H54 (cell line): ENCODE measurements at regions not wholly inside any gene's neighbourhood (a gene's known extent, or its start where the extent isn't known, plus 50 kb on each side); places are given as distances from the start of the nearest gene placed in this dataset.
A peak's percentile ranks its signal among the peaks of the same experiment; 100 is the strongest.
"Not testable (repeated sequence)": the region's sequence is repeated elsewhere in the genome, so short reads cannot be mapped to it uniquely, and the experiment has no call there.

Source experiments
- DNase-seq: peaks from one replicate; pipeline ENCODE4 v3.0.0; 2011; ENCODE audit warnings: low spot score, mixed read lengths; ENCODE audit not compliant: insufficient read length
- FAIRE-seq: peaks from 3 replicates; lab custom pipeline; 2011; peaks lifted over from hg19 to GRCh38; lab: Jason Lieb, UNC
- POLR2A ChIP-seq: IDR thresholded peaks from 2 replicates; pipeline ENCODE4 v1.6.1; 2011; ENCODE audit warnings: low read depth, mild to moderate bottlenecking, low read length

DNA sequence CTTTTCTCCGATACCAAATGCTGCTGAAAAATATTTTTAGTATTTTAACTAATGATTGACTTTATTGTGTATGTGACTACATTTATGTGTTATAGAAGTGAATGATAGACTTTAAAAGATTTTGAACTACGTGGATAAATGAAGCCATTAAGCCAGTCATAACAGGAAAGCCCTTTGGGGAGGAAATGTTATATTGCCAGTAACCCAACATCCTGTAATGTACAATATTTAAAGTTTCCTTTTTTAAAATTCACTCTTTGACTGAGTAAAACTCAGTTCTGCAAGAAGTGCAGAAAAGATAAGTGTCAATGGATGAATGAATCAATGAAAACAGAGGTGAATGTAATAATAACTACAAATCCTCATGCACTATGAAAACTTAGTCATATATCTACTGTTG is 102.6 kb upstream of the TLE4 start:
- TF ChIP-seq POLR2A: no peak
- FAIRE-seq (peak; percentile 41), DNase-seq (no peak)

GRCh38 chr9:79470954-79471353 is 100.8 kb upstream of the TLE4 start:
- no peak for TF ChIP-seq POLR2A
- peak; percentile 78 for FAIRE-seq

DNA sequence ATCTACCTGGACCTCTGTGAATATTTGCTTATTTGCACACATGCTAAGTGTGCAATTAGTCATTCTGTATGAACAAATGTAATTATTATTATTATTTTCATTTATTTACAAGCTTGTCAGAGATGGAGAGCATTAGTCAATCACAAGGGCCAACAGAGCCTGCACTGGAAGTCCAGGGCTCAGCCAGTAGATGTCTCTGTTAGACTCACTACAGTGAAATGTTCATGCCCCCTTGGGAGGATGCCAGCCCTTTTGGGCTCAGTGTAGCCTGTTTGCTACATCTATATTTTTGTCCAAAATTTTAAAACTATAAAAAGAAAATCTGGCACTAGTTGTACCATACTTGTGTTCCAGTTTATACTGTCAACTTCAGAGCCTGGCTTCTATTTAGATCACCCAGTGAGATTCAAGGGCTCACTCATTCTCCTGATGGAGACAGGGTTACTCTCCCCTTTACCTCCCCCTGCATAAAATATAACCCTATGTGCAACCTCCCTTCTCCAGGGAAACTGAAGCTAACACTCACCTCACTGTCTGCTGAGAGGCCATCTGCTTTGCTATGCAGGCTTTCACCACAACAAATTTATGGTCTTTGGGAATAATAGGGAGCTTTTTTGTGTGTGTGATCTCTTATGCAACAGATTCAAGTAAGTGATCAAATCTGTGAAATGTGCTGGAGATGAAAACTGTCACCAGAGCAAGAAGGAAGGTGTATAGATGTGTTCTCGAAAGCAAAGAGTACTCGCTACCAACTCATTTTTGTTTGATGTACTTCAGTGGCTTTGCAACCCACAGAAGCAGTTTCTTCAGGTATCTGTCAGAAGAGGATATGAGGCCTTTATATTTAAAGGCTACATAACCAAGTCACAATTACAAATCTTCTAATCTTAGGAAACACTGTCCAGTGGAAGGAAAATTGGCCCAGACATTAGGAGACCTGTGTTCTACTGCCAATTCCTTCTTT is 99.9 kb upstream of the TLE4 start:
- FAIRE-seq: peak; percentile 89
- TF ChIP-seq POLR2A: no peak
- DNase-seq: peak; percentile 20

More at GRCh38 chr9:79470954-79471353, 100.8 kb upstream of the TLE4 start:
- no peak for DNase-seq

DNA sequence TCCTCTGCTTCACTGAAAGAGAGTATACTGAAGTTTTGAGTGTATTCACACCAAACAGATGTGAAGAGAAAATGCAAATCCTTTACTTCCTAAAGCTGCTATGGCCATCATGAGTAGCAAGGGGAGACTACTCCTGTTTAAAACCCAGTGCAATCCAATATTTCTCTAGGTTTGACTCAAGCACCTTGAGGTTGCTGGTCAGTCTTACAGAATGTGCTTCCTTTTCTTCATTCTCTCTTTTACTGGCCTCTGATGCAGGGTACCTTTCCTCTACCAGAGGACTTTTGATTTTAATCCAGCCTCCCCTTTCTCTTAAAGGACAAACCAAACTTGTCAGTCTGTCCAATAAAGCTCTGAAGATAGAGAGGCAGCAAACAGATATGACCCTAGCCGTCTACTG is 98.1 kb upstream of the TLE4 start:
- FAIRE-seq: peak; percentile 61
- DNase-seq: no peak
- TF ChIP-seq POLR2A: no peak

- FAIRE-seq: no peak
- DNase-seq: no peak
- TF ChIP-seq POLR2A: no peak
These were observed 94.4 kb upstream of the TLE4 start for GRCh38 chr9:79477241-79477840.

- no peak for TF ChIP-seq POLR2A
- no peak for DNase-seq
- peak; percentile 80 for FAIRE-seq
These were observed 93.6 kb upstream of the TLE4 start for GRCh38 chr9:79477955-79478771.

- FAIRE-seq (peak; percentile 55), DNase-seq (no peak)
- TF ChIP-seq POLR2A: no peak
These were observed 91.1 kb upstream of the TLE4 start for GRCh38 chr9:79480639-79481038.

DNA sequence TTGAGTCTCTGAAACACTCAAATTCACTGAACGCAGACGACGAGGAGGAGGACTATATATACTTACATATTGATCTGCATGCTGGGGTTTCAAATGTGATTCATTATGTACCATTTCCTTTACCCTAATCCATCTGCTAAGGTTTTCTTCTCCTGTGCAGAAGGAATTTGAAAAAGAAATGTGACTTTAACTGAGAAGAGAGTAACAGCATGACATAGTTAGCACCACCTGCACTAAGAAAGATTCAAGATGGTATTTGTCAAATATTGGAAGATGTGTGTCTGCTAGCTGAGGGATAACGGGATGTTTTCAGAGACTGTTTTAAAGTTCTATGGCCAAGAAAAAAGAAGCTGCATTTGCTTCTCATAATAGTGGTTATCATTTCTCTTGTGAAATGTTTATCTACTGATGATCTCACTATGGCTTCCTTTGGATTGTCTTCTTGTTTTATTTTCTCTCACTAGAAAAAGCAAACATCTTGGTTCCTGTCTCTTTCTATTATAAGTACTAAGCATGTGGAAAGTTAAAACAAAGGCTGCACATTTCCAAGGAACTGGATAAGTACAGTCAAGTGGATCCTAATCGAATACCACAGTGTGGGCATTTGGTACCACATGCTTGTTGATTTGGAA is 89.8 kb upstream of the TLE4 start:
- DNase-seq (no peak), FAIRE-seq (peak; percentile 73)
- TF ChIP-seq POLR2A: no peak

DNA sequence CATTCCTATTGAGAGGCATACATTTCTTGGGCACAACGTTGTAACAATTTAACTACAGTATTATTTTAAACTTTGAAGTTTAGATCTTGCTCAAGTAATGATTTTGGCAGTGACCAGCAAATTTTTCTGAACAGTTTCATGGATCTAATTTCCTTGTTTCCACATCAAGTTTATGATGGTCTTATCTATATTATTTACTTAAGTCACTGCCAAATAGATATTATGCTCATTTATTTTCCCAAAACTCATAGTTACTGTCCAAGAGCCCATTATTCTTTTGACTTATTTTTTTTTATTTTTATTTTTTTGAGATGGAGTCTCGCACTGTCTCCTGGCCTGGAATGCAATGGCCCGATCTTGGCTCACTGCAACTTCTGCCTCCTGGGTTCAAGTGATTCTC is 86.5 kb upstream of the TLE4 start:
- no peak for DNase-seq
- no peak for FAIRE-seq
- no peak for TF ChIP-seq POLR2A

DNA sequence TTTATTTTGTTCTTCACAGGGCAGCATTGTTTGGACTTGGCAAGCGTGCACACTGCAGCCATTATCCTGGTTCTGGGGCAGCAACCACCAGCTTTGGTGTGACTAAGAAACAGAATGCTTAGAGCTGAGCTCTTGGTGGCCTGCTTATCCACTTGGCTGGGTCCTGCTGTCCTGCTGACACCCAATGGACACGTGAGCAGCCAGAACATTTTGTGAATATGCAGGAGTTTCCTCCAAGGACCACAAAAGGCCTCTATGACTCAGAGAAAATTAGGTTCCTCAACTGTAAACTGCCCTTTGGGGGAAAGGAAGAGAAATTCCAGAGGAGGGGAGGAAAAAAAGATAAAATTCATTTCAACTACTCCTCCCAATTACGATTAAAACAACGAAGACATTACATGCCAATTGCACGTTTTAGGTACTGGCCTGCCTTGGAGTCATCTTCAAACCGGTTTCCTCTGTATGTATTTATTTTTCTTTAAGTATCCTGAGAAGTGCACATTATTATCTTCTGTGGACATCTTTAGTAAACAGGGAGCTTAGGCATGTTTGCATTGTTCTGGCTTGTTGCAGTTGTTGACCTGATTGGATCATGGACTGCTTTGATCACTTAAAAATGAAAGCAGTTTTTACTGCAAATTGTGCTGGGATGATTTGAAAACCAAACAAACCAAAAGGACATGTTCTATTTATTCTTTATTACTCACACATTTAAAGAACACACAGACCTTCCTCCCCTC is 82.3 kb upstream of the TLE4 start:
- FAIRE-seq (peak; percentile 99), DNase-seq (peak; percentile 44)
- no peak for TF ChIP-seq POLR2A

GRCh38 chr9:79490657-79491248 is 81.0 kb upstream of the TLE4 start:
- no peak for DNase-seq
- no peak for FAIRE-seq
- no peak for TF ChIP-seq POLR2A

- FAIRE-seq: peak; percentile 93
- TF ChIP-seq POLR2A: no peak
- no peak for DNase-seq
These were observed 79.4 kb upstream of the TLE4 start for GRCh38 chr9:79492092-79493009.

DNA sequence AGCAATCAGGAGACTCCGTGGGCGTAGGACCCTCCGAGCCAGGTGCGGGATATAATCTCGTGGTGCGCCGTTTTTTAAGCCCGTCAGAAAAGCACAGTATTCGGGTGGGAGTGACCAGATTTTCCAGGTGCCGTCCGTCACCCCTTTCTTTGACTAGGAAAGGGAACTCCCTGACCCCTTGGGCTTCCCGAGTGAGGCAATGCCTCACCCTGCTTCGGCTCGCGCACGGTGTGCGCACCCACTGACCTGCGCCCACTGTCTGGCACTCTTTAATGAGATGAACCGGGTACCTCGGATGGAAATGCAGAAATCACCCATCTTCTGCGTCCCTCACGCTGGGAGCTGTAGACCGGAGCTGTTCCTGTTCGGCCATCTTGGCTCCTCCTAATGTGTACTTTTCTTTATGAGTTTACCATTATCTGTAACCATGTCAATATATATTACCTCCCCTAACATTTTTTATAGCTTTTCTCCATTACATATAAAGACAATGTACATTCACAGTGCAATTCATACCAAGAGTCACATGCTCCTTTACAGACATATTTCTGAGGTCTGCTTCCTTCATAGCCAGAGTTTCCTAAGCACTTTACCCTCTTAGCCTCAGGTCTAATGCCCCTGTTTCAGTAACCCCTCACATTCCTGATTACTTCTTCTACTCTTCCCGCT is 71.4 kb upstream of the TLE4 start:
- not testable (repeated sequence) for FAIRE-seq, DNase-seq
